H1 (cell line): ENCODE measurements at regions not wholly inside any gene's neighbourhood (a gene's known extent, or its start where the extent isn't known, plus 50 kb on each side); places are given as distances from the start of the nearest gene placed in this dataset.

Experiments used
- BRCA1 ChIP-seq: IDR thresholded peaks from 2 replicates; pipeline ENCODE4 v1.6.1; 2012; ENCODE audit warnings: low read depth, low read length, improper control_type of control experiment
- CHD7 ChIP-seq: fragments of 300-600 bp; sonication (generic); IDR thresholded peaks from 2 replicates; pipeline ENCODE4 v1.7.1; 2012; ENCODE audit warnings: low read length, moderate library complexity, mild to moderate bottlenecking, inconsistent platforms; ENCODE audit not compliant: insufficient replicate concordance
- GTF2F1 ChIP-seq: IDR thresholded peaks from 2 replicates; pipeline ENCODE4 v1.6.1; 2012; ENCODE audit warnings: low read depth, low read length, improper control_type of control experiment, borderline replicate concordance
- SUZ12 ChIP-seq: fragments of 200-600 bp; sonication (generic); IDR thresholded peaks from 2 replicates; pipeline ENCODE4 v1.6.1; 2012; ENCODE audit warnings: mild to moderate bottlenecking, inconsistent platforms, low read length, moderate library complexity, mixed read lengths
- YY1 ChIP-seq: IDR thresholded peaks from 2 replicates; pipeline ENCODE4 v1.6.1; 2011; ENCODE audit warnings: low read depth, mild to moderate bottlenecking, low read length

- TF ChIP-seq SUZ12 (no peak), BRCA1 (no peak), YY1 (no peak), CHD7 (no peak), GTF2F1 (no peak)
- TF ChIP-seq, all 59 proteins: peak for 0
Measured at GRCh38 chr6:165915022-165915770, 252.2 kb upstream of the PDE10A start (continued).
